HG03520 (cell line): ENCODE measurements at regions not wholly inside any gene's neighbourhood (a gene's known extent, or its start where the extent isn't known, plus 50 kb on each side); places are given as distances from the start of the nearest gene placed in this dataset.
"Not testable (repeated sequence)": the region's sequence is repeated elsewhere in the genome, so short reads cannot be mapped to it uniquely, and the experiment has no call there.

Experiments used
- ATAC-seq: cut with Tn5 transposase; IDR thresholded peaks from one replicate; pipeline ENCODE4 v1.9.1; 2021; ENCODE audit warnings: mild to moderate bottlenecking, moderate library complexity; ENCODE audit not compliant: unreplicated experiment

- no peak for ATAC-seq
Measured at GRCh38 chr16:26493751-26494150, 573.0 kb upstream of the C16orf82 start.

- ATAC-seq = no peak
Measured at GRCh38 chr16:26497896-26498295, 568.8 kb upstream of the C16orf82 start.

- no peak for ATAC-seq
Measured at GRCh38 chr16:26500326-26500725, 566.4 kb upstream of the C16orf82 start.

GRCh38 chr16:26505496-26505895 is 561.2 kb upstream of the C16orf82 start:
- no peak for ATAC-seq

DNA sequence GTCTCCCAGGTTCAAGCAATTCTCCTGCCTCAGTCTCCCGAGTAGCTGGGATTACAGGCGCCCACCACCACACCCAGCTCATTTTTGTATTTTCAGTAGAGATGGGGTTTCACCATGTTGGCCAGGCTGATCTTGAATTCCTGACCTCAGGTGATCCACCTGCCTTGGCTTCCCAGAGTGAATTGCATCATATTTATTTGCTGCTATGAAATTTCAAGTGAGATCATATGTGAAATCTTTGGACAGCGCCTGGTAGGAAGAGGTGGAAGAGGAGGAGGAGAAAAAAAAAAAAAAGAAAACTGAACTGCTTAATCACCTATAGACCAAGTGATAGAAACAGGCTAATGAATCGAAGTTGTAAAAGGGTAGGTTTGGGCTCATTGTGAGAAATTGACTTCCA is 557.8 kb upstream of the C16orf82 start:
- not testable (repeated sequence) for ATAC-seq

GRCh38 chr16:26510924-26511323 is 555.8 kb upstream of the C16orf82 start:
- no peak for ATAC-seq

DNA sequence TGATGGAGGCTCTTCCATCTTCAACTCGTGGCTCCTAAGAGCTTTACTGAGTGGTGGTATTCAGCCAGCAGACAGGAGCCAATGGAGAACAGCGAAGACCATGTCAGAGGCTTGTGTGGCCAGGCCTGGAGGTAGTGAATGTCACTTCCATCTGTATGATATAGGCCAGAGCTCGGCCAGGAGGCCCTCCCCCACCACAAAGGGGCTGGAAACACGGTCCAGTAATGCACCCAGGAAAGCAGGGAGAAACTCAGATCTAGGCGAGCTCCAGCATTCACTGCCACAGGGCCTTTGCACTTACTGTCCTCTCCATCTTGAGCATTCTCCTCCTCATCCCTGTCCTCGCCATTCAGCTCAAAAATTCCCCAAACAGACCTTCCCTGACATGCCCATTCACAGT is 555.3 kb upstream of the C16orf82 start:
- no peak for ATAC-seq

- no peak for ATAC-seq
Measured at GRCh38 chr16:26521626-26522025, 545.1 kb upstream of the C16orf82 start.

DNA sequence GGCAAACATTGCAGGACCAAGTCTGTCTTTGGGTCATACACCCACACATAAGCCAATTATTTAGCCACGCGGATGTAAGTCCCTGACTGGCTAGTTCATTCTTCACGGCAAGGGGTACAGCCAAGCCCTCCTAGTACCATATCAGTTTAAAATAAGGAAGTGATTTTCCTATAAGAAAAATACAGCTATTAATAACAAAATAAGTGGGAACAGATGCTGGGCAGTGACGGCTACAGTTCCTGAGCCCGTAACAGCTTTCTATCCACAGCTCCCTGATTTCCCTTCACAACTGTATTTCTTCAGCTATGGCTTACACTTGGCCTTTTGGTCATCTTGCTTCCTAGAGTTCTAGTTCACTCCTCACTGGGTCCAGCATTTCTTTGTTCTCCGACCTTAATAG is 542.4 kb upstream of the C16orf82 start:
- ATAC-seq = no peak

GRCh38 chr16:26524846-26525245 is 541.9 kb upstream of the C16orf82 start:
- no peak for ATAC-seq

- ATAC-seq = no peak
Measured at GRCh38 chr16:26525856-26526255, 540.9 kb upstream of the C16orf82 start.

GRCh38 chr16:26526633-26527032 is 540.1 kb upstream of the C16orf82 start:
- ATAC-seq = no peak

- no peak for ATAC-seq
Measured at GRCh38 chr16:26530584-26531289, 536.0 kb upstream of the C16orf82 start.

DNA sequence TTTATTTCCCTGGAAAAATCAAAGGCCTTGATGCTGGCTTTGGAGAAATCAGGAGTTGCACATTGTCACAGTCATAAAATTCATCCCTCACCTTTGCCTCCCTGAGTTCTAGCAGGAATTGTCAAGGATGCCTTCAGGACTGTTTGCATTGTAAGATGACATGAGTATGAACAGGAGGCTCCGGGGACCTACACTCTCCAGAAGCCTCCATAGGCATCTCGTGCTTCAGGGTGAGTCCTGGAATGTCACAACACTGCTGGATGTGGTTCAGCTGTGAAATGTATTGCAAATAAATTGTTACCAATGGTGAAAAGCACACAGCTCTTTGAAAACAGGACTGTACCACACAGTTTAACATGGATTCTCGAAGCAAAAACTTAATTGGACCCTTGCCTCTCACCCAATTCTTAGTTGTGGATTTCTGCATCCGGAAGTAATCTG is 535.4 kb upstream of the C16orf82 start:
- ATAC-seq = no peak

DNA sequence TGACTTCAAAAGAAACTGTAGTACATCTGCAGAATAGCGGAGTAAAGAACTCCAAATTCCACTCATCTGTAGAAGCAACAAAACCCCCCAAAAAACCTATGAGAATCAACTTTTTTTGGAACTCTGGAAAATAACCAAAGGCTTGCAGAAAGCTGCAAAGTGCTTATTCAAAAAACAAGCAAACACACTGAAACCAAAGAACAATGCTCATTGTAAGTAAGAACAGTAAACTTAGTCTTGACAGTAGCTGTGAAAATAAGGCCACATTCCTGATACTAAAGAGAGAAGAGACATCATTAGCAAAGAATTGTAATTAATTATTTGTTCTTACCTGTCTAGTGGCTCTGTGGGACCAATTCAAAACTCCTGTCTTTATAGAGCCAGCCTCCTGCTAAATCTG is 534.3 kb upstream of the C16orf82 start:
- no peak for ATAC-seq

- ATAC-seq = no peak
Measured at GRCh38 chr16:26542198-26542597, 524.5 kb upstream of the C16orf82 start.

- no peak for ATAC-seq
Measured at GRCh38 chr16:26546573-26546972, 520.2 kb upstream of the C16orf82 start.

- ATAC-seq = no peak
Measured at GRCh38 chr16:26547681-26548080, 519.0 kb upstream of the C16orf82 start.

DNA sequence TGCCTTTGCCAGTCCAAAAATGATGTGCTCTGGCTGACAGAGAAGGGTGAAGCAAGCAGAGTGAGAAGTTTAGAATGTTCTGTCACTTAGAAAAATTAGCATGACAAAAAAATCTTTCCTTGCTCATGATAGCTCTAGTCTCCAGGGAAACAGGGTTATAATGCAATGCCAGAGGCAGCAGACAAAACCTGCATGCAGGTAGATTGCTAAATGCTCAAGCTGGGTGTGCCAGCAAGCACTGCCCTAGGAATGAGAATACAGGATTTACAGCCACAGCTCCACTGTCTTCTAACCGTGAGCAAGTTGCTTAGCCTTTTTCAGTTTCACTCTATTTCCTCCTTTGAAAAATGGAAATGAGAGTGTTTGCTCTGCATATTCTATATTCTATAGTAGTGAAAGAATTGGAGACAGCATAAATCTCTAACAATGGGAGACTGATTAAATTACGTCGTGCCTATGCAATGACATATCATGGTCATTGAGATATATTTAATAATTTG is 516.6 kb upstream of the C16orf82 start:
- ATAC-seq = no peak

GRCh38 chr16:26554030-26554429 is 512.7 kb upstream of the C16orf82 start:
- no peak for ATAC-seq

- no peak for ATAC-seq
Measured at GRCh38 chr16:26561303-26561702, 505.4 kb upstream of the C16orf82 start.

DNA sequence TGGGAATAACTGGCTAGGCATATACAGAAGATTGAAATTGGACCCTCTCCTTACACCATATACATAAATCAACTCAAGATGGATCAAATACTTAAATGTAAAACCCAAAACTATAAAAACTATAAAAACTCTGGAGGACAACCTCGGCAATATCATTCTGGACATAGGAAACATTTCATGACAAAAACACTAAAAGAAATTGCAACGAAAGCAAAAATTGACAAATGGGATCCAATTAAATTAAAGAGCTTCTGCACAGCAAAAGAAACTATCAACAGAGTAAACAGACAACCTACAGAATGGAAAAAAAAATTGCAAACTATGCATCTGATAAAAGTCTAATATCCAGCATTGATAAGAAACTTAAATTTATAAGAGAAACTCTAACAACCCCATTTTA is 503.7 kb upstream of the C16orf82 start:
- no peak for ATAC-seq

DNA sequence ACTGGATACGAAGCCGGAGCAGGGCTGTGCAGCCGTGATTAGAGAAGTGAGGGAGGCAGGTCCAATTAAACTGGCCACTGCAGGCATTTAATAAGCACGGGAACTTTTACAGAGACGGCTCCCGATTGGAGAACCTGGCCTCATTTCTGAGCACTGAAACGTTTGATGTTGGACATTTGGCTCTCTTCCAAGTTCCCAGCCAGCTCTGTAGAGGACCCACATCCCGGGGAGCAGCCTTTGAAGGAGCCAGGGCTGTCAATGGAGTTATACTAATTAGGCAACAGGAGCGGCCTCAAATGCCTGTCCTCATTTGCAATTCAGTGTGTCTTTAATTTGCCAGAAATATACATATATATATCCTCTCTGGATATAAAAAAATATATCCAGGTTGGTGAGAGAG is 499.4 kb upstream of the C16orf82 start:
- no peak for ATAC-seq
